Tibial nerve (tissue), 4 donors: ENCODE measurements at regions not wholly inside any gene's neighbourhood (a gene's known extent, or its start where the extent isn't known, plus 50 kb on each side); places are given as distances from the start of the nearest gene placed in this dataset.

Experiments used
- DNase-seq, 2 donors: peaks; one replicate each; pipeline ENCODE4 v3.0.0-alpha.2; 2019; ENCODE audit warnings: low spot score in 2 of 2
- H3K27ac ChIP-seq, 4 donors: fragments of 200-600 bp; sonication (generic) in 3 of 4; one replicate each; pipeline ENCODE4 v1.5.1; 2017 to 2019; ENCODE audit warnings: mild to moderate bottlenecking in 1 of 4
- H3K27me3 ChIP-seq, 2 donors: fragments of 200-600 bp; sonication (generic) in 1 of 2; one replicate each; pipeline versions ENCODE4 v1.5.1 to v1.6.0; 2017 to 2019
- H3K36me3 ChIP-seq, 3 donors: fragments of 200-600 bp; sonication (generic); one replicate each; pipeline ENCODE4 v1.5.1; 2018 to 2019
- H3K4me1 ChIP-seq, 4 donors: fragments of 200-600 bp; sonication (generic) in 3 of 4; one replicate each; pipeline ENCODE4 v1.5.1; 2017 to 2019
- H3K4me3 ChIP-seq, 4 donors: fragments of 200-600 bp; sonication (generic) in 3 of 4; one replicate each; pipeline ENCODE4 v1.5.1; 2017 to 2019; ENCODE audit warnings: mild to moderate bottlenecking in 1 of 4, moderate library complexity in 1 of 4
- H3K9me3 ChIP-seq, 4 donors: fragments of 200-600 bp; sonication (generic) in 3 of 4; one replicate each; pipeline ENCODE4 v1.5.1; 2017 to 2019
- CTCF ChIP-seq, 5 experiments: fragments of 200-600 bp in 3 of 5; fragments of 450-650 bp in 2 of 5; sonication (generic) in 3 of 5; IDR thresholded peaks; one replicate each; pipeline ENCODE4 v1.5.1; 2016 to 2019; ENCODE audit warnings: antibody characterized with exemption in 5 of 5, mild to moderate bottlenecking in 3 of 5, moderate library complexity in 2 of 5
- EP300 ChIP-seq, 2 donors: sonication (generic); formaldehyde crosslinking; IDR thresholded peaks; one replicate each; pipeline ENCODE4 v1.6.1; 2017; ENCODE audit warnings: antibody characterized with exemption in 2 of 2, mild to moderate bottlenecking in 1 of 2
- POLR2A ChIP-seq, 2 donors: fragments of 450-650 bp; IDR thresholded peaks; one replicate each; pipeline ENCODE4 v1.6.1; 2017; ENCODE audit warnings: antibody characterized with exemption in 2 of 2, mild to moderate bottlenecking in 2 of 2, moderate library complexity in 2 of 2
- WGBS, 2 donors: methylation state at CpG; one replicate each; pipeline ENCODE4 v1.1.5; 2018; 5-methylcytosine and 5-hydroxymethylcytosine counted together

GRCh38 chr13:111037927-111038326, 77.2 kb upstream of the ARHGEF7 start:
- Histone ChIP-seq H3K27me3 (no peaks in the 10 kb centered on the region), H3K4me3 (no peak overlapping the region), H3K9me3 (no peaks in the 10 kb centered on the region), H3K27ac (no peak overlapping the region), H3K4me1 (no peaks in the 10 kb centered on the region), H3K36me3 (no peaks in the 10 kb centered on the region)
- 70 to 72% methylated on average over 12 of the region's 12 CpGs for WGBS, 2 donors
- DNase-seq: no peak
- TF ChIP-seq CTCF (IDR thresholded peaks at IDR 0.05) (no peak), POLR2A (IDR thresholded peaks at IDR 0.05) (no peak), EP300 (IDR thresholded peaks at IDR 0.05) (no peak)

- Histone ChIP-seq H3K4me1 (no peaks in the 10 kb centered on the region), H3K27ac (no peak overlapping the region), H3K4me3 (no peak overlapping the region), H3K27me3 (no peaks in the 10 kb centered on the region), H3K9me3 (no peaks in the 10 kb centered on the region), H3K36me3 (no peaks in the 10 kb centered on the region)
- TF ChIP-seq EP300 (IDR thresholded peaks at IDR 0.05): no peak
- no peak for TF ChIP-seq CTCF (IDR thresholded peaks at IDR 0.05)
- no peak for TF ChIP-seq POLR2A (IDR thresholded peaks at IDR 0.05)
- DNase-seq: no peak
- 91 to 95% methylated on average over 7 of the region's 7 CpGs for WGBS, 2 donors
These were observed 78.4 kb upstream of the ARHGEF7 start for GRCh38 chr13:111036665-111037064.

GRCh38 chr13:111035861-111036260, 79.2 kb upstream of the ARHGEF7 start:
- DNase-seq: no peak
- no peaks in the 10 kb centered on the region for H3K9me3 ChIP-seq
- WGBS, 2 donors: 74 to 76% methylated on average over 10 of the region's 10 CpGs
- H3K4me3 ChIP-seq: no peak overlapping the region
- H3K27me3 ChIP-seq: no peaks in the 10 kb centered on the region
- H3K27ac ChIP-seq: no peak overlapping the region
- no peaks in the 10 kb centered on the region for H3K36me3 ChIP-seq
- H3K4me1 ChIP-seq: no peaks in the 10 kb centered on the region
- TF ChIP-seq POLR2A (IDR thresholded peaks at IDR 0.05): no peak
- TF ChIP-seq CTCF (IDR thresholded peaks at IDR 0.05): no peak
- no peak for TF ChIP-seq EP300 (IDR thresholded peaks at IDR 0.05)

GRCh38 chr13:111034811-111035210, 80.3 kb upstream of the ARHGEF7 start:
- Histone ChIP-seq H3K27ac (no peak overlapping the region), H3K9me3 (no peaks in the 10 kb centered on the region), H3K4me3 (no peak overlapping the region), H3K36me3 (no peaks in the 10 kb centered on the region), H3K4me1 (no peaks in the 10 kb centered on the region), H3K27me3 (no peaks in the 10 kb centered on the region)
- TF ChIP-seq CTCF (IDR thresholded peaks at IDR 0.05) (no peak), POLR2A (IDR thresholded peaks at IDR 0.05) (no peak), EP300 (IDR thresholded peaks at IDR 0.05) (no peak)
- 77 to 78% methylated on average over 2 of the region's 2 CpGs for WGBS, 2 donors
- DNase-seq: no peak

GRCh38 chr13:111033172-111034130, 81.7 kb upstream of the ARHGEF7 start:
- Histone ChIP-seq H3K36me3 (no peaks in the 10 kb centered on the region), H3K9me3 (no peaks in the 10 kb centered on the region), H3K4me1 (no peaks in the 10 kb centered on the region), H3K27me3 (no peaks in the 10 kb centered on the region), H3K4me3 (no peak overlapping the region), H3K27ac (no peak overlapping the region)
- WGBS, 2 donors: 65 to 72% methylated on average over 15 to 16 of the region's 16 CpGs
- TF ChIP-seq EP300 (IDR thresholded peaks at IDR 0.05) (no peak), POLR2A (IDR thresholded peaks at IDR 0.05) (no peak), CTCF (IDR thresholded peaks at IDR 0.05) (no peak)
- no peak for DNase-seq
